Stimulated activated CD4-positive, alpha-beta T cell treated with anti-CD3 and anti-CD28 coated beads, Interleukin-12 subunit alpha, Interleukin-12 subunit beta, amount 100 ng/mL, for 24 hours (primary cell): ENCODE measurements at regions not wholly inside any gene's neighbourhood (a gene's known extent, or its start where the extent isn't known, plus 50 kb on each side); places are given as distances from the start of the nearest gene placed in this dataset.

Experiments
- DNase-seq, 2 experiments: peaks; one replicate each; pipeline ENCODE4 v3.0.0-alpha.2; 2020; ENCODE audit warnings: low read depth in 2 of 2

- DNase-seq: no peak
Observed at GRCh38 chr2:35938838-35939237, 416.7 kb upstream of the CRIM1 start.

- no peak for DNase-seq
Observed at GRCh38 chr2:35933031-35933430, 422.5 kb upstream of the CRIM1 start.

DNA sequence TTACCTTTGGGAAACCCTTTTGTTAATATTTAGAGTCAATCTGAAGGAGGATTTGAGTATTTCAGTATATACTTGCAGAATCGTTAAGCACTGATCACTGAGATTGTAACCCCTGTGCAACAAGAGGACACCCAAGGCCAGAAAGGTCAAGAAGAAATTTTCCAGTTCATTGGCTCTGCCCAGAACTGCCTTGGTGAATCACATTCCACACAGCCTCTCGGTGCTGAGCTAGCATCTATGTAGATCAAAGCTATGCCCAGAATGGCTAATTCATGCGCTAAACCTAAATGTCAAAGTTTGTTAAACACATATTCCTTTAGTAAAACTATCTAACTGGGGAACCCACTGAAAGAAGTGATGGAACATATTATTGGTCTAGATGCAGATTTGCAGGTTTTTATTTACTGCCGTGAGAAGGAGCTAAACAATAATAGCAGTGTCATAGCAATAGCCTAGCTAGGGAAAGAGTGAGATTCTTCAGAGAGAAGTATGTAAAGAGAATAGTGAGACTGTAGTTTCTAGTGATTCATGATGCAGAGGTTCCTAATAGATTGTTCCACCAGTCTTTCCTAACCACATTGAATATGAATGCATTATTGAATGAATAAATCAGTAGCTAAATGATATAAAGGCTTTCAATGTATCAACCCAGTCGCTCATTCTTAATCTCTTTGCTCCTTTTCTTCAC is 423.2 kb upstream of the CRIM1 start:
- DNase-seq: no peak

- no peak for DNase-seq
Observed at GRCh38 chr2:35931626-35932025, 424.0 kb upstream of the CRIM1 start.

GRCh38 chr2:35931115-35931514 is 424.5 kb upstream of the CRIM1 start:
- no peak for DNase-seq

GRCh38 chr2:35929551-35929950 is 426.0 kb upstream of the CRIM1 start:
- no peak for DNase-seq

- DNase-seq: no peak
Observed at GRCh38 chr2:35920061-35920460, 435.5 kb upstream of the CRIM1 start.

DNA sequence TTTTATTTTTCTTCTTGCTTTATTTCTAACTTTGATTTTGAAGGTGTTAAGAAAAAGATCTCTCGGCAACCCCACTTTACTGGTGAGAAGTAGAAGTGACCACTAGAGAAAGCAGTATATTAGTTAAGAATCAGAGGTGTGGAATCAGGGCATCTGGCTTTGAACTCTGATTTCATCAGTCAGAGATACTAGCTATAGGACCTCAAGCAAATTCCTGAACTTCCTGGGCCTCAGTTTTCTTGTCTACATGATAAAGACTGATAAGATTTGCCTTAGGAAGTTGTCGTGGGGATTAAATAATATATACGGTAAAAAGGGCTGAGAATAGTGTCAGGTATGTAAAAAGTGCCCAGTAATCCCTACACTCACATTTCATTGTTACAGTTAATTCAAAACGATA is 440.3 kb upstream of the CRIM1 start:
- DNase-seq: no peak

DNA sequence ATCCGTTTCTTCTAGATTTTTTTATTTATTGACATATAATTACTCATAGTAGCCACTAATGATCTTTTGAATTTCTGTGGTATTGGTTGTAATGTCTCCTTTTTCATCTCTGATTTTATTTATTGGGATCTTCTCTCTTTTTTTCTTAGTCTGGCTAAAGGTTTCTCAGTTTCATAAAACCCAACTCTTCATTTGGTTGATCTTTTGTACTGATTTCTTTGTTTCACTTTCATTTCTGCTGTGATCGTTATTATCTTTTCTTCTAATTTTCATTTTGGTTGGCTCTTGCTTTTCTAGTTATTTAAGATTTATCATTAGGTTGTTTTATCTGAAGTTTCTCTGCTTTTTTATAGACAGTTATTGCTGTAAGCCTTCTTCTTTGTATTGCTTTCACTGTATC is 463.6 kb upstream of the CRIM1 start:
- DNase-seq: no peak

GRCh38 chr2:35891528-35891927 is 464.1 kb upstream of the CRIM1 start:
- DNase-seq: no peak

DNA sequence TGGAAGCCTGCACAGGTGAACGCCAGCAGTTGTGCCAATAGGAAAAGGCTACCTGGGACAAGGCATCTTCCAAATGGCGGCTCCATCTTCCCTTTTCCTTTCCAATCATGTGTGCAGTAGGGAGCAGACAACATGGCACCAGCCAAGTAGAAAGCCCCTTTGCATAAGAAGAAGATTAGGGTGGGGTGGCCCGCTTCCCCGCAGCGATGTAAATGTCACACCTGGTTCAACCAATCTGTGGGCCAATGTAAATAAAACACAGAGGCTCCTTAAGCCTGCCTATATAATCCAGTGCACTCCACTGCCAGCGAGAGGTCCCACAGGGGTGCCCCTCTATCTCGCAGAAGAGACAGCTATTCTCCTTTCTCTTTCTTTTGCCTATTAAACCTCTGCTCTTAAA is 468.4 kb upstream of the CRIM1 start:
- no peak for DNase-seq

DNA sequence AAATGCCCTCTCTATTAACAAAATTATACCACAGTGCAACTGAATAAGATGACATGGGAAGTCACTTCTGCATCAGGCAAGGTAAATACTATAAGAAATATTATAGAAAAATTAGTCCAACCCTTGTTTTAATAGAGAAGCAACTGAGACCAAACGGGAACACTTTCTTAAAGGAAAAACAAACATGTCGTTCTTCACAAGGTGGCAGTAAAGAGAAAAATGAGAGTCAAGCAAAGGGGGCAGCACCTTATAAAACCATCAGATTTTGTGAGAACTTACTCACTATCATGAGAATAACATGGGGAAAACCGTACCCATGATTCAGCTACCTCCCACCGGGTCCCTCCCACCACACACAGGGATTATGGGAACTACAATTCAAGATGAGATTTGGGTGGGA is 481.7 kb upstream of the CRIM1 start:
- DNase-seq: no peak

DNA sequence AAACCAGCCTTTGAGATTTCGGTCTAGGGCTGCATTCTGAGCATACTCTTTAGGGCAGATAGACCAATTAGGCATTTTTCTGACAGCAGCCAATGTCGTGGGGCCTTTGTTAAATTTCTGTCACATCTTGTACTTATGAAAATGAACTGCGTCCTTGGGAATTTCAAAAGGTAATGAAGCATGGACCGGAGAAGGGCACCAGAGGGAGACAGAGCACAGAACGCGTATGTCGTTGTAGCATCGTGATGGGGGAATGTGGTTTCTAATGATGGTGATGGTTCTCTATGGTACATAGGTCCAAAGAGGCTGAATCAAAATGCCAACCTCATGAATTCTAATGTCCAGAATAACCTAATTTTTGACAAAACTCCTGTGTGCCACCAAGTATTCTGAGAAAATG is 483.9 kb upstream of the CRIM1 start:
- no peak for DNase-seq

DNA sequence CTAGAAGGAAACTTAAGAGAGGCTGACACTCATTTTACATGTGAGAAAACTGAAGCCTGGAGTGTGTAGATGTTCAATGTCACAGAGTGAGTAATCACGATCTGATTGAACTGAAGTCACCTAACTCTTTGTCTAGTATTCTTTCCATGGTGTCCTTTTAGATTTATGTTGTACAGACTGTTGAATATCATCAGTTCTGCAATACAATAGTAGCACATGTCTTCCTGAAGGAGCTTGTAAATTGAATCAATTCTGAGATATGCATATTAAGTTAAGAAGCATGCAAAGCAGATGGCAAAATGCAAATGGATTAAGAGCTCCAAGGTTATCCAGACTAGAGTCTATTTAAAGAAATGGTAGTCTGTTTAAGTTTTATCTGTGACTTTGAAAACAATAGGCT is 484.9 kb upstream of the CRIM1 start:
- no peak for DNase-seq

GRCh38 chr2:35864141-35864540 is 491.4 kb upstream of the CRIM1 start:
- DNase-seq: no peak

DNA sequence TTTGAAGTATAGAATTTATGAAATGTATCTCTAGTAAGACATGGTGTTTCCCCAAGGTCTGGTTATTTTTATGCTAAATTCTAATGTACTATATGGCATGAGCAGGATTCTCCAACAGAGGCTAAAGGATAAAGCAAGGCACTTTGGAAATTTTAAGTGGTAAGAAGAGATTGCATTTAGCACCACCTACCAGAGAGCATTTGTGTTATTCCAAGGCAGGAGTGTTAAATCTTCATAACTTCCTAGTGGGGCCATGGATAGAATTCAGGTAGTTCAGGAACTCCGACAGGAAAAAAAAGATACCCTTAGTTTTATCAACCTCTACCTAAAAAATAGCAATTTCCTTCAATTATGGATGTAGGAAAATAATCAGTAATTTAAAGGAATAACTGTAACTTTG is 497.4 kb upstream of the CRIM1 start:
- no peak for DNase-seq

DNA sequence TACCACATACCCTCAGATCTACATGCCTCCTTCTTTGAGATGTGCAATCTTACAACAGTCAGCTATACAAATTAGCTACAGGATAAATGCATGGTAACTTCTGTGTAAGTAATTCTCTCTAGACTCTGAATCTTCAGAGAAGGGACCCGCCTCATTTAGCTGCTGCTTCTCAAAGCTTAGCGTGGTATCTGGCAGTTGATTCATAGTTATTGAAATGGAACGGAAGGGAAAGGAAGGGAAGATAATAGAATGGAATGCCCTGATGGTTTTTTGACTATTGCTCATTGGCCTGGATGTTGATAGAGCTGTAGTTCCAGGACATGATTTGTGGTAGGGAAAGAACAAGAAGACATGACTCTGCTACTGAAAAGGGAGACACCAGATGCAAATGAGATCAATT is 498.1 kb upstream of the CRIM1 start:
- DNase-seq: no peak

DNA sequence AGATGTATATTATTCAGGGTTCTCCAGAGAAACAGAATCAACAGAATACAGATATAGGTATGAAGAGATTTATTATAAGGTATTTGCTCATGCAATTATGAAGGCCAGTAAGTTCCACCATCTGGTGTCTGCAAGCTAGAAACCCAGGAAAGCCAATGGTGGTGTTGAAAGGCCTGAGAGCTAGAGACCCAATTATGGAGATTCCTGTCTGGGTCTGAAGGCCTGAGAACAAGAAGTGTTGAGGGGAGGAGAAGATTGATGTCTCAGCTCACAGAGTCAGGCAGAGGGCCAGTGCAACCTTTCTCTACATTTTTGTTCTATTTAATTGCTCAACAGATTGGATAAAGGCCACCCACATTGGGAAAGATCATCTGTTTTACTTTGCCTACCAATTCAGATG is 524.2 kb upstream of the CRIM1 start:
- no peak for DNase-seq

DNA sequence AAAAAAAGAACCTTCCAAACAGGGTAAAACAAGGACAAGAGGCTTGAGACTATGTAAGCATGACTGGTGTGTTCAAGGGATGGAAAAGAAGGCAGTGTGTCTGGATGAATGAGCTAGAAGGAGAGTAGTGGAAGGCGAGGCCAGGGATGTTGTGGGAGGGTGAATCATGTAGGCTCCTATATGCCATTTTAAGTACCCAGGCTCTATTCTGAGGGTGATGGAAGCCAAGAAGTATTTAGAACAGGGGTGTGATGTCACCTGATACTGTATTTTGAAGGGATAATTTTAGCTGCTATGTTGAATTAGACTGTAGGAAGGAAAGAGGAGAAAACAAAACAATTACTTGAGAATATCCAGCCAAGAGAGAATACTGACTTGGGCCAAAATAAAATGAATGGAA is 524.7 kb upstream of the CRIM1 start:
- DNase-seq: no peak

DNA sequence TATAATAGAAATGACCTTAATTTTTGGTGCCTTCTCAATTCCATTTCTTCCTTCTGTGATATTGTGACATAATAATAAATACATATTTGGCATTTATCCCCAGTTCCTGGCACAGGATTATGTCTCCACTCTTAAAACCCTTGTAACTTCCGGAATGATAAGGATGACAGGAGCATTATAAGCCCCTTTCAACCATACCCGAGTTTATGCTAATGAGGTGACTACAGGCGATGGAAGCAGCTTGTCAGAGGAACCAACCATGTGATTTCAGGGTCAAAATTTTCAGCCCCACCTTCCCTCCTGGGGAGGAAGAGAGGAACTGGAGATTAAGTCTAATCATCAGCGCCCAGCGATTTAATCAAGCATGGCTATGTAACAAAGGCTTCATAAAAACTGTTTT is 528.5 kb upstream of the CRIM1 start:
- DNase-seq: no peak

- DNase-seq: no peak
Observed at GRCh38 chr2:35822716-35823115, 532.9 kb upstream of the CRIM1 start.

DNA sequence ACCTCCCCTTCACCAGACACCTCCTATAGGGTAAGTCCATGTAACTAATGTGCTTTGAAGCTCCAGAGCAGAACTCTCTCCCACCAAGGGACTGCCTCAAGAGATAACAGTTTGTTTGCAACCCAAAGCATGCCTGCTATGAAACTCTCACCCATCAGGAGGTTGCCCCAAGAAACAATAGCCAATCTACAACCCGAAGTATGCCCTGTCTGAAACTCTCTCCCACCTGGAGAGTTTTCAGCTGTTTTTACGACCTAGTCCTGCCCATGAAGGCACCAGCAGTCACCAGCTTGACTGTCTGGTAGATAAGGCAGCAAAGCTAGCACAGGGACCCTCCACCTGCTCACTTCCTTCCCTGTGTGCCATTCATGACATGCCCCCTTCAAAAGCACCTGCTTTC is 533.9 kb upstream of the CRIM1 start:
- DNase-seq: no peak

- no peak for DNase-seq
Observed at GRCh38 chr2:35820391-35820790, 535.2 kb upstream of the CRIM1 start.

DNA sequence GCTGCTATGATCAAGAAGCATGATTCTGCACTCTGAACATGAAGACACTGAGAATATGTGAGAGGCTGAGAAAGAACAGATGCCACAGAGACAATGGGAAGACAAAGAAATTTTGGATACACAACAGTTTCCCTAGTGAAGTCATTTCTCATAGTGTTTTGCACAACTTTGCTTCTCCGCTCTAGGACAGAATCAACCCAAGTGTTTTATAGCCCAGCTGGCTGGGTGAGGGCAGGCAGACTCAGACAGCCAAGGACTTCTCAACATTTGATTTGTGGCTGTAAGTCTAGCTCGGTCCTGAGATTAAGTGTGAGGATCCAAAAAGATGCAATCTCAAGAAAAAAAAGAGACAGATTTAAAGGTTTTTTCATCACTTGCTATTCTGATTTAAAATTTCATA is 536.5 kb upstream of the CRIM1 start:
- DNase-seq: no peak
